Stromal cell of bone marrow (primary cell): ENCODE measurements at regions not wholly inside any gene's neighbourhood (a gene's known extent, or its start where the extent isn't known, plus 50 kb on each side); places are given as distances from the start of the nearest gene placed in this dataset.
"Not testable (repeated sequence)": the region's sequence is repeated elsewhere in the genome, so short reads cannot be mapped to it uniquely, and the experiment has no call there.

Source experiments
- DNase-seq: peaks from one replicate; pipeline ENCODE4 v3.0.0-alpha.2; 2012; ENCODE audit warnings: low read depth

DNA sequence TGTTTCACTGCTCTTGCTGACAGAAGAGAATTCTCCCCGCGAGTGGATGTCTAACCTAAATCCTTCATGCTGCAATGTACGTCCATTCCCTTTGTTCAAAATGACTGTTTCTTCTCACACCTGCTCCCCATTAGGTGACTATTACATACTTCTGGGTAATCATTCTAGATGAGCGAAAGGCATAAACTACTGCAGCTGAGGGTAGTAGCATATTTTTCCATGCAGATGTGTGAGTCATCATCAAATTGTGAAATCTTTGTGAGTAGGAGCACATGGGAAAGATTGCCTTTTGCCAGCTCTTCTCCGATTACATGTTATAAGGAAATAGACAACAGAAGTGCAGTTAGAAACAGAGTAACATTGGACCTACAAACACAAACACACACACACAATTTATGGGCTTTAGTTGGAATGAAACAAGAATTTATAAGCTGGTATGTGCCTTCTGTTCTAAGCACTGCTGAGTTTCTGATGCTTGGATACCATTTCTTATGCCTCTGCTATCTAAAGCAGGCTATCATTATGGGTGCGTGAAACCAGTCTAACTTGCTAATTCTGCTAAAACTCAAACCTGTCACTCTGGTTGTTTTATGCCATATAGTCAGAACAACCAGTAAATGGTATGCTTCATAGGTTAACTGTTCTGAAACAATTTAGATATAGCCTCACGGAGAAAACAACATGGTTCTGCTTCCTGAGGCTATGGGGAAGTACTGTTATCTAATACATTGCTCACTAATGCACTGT lies 346.9 kb upstream of the PSMD7 start:
- DNase-seq: peak; percentile 90

DNA sequence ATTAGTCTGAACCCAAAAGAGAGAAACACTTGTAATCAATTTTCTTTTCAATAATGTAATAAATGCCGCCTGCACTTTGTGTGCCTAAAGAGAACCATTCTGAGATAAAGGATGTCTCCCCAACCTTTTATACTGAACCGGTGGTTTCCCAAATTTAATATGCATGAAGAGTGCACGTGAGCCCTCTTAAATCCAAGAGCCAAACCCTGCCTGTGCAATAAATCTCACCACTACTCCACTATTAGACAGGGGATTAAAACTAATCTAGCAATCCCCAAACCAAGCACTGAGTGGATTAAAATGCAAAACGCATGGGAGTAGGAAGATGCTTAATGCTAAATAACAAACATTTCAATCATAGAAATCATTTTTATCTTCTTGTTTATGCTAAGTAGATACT lies 351.0 kb upstream of the PSMD7 start:
- no peak for DNase-seq

DNA sequence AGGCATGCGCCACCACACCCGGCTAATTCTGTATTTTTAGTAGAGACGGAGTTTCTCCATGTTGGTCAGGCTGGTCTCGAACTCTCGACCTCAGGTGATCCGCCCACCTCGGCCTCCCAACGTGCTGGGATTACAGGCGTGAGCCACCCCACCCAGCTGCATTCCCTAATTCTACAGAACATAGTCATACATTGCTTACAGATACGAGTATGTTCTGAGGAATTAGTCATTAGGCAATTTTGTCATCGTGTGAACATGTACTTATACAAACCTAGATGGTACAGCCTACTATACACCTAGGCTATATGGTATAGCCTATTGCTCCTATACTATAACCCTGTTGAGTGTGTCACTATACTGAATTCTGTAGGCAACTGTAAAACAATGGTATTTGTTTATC lies 353.4 kb upstream of the PSMD7 start:
- not testable (repeated sequence) for DNase-seq

DNA sequence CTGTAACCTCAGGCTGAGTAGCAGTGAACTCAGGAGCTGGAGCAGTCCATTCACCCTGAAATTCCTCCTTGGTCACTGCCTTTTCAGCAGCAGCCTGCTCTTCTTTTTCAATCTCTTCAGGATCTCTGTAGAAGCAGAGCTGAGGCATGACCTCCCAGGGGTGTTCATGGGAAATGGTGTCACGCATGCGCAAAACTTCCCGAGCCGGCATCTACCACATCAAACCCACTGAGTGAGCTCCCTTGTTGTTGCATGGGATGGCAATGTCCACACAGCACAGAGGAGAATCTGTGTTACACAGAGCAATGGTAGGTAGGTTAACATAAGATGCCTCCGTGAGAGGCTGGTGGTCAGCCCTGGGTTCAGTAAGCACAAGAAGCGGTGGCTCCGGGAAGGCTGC lies 355.8 kb upstream of the PSMD7 start:
- not testable (repeated sequence) for DNase-seq

DNA sequence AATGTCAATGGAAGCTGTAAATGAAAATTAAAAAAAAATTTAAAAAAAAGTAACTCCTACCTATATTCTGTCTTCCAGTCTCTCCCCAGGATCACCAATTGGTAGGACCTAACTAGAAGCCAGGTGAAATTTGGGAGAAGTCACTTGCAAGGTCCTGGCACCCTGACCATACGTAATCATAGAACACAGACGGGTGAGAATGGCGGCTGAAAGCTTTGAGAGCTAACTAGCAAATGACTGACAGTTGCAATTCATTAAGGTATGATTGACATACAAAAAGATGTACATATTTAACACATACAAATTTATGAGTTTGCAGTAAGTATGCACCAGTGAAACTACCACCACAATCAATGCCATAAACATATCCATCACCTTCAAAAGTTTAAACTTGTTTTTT lies 372.7 kb upstream of the PSMD7 start:
- DNase-seq: no peak

DNA sequence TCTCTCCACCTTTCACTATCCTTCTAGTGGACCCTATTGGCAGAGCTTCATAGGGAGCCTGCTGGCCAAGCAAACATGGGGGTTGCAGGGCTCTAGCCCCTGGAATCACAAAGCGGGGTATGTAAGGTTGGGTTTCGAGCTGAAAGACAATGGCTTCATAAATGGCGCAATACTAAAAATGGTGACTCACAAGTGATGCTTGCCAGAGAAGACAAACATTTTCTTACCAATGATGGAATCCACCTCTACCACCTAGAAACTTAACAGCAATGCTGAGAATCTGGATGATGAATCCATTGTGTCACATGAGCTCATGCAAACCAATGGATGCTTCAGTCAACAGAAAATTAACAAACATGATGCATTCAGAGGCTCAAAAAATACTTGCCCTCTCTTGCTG lies 375.3 kb upstream of the PSMD7 start:
- DNase-seq: no peak

DNA sequence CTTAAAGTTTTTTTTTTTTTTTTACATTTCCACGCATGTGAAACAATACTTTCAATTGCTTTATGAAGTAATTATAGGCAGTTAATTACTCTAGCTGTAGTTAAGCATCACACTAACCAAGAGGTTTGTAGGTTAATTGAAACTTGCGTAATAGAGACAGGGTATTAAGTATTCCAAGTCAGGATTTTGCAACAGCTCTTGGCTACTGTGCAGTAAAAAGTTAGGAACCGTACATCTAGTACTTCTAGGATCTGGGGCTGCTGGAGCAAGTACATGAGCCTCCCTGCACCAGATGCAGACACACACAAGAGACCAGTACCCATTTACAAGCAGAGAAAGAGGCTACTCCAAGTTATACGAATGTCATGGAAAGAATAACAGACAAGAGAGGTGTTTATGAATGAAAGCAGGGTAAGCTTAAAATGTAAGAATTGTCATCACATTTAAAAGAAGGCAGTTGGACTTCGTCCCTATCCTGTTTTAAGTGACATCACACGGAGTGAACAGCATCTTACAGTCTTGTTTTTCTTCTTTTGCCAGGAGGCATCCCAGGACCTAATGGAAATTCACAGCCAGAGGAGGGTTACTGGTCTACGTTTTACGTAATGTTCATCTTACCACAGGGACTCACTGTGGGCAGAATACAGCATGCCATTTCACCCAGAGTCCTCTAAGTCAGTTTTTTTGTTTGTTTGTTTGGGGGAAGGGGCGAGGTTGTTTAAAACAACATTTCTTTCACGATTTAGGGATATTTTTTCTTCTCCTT lies 379.6 kb upstream of the PSMD7 start:
- DNase-seq: no peak

DNA sequence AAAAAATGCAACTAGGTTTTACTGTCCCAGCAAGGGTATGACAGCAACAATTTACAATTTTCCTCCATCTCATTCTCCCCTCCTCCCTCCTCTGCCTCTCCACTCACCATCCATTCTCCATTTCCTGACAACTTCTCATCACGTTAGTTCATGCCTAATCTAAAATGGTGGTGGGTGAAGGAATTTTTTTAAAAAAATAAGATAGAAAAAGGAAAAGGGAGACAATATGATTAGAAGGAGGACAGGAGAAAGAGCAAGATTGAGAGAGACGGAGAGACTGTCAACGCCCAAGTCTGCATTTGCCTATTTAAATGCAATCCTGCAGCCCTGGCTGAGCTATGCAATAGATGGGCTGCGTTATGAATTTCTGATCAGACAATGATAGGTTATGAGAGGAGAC lies 380.7 kb upstream of the PSMD7 start:
- DNase-seq: no peak

DNA sequence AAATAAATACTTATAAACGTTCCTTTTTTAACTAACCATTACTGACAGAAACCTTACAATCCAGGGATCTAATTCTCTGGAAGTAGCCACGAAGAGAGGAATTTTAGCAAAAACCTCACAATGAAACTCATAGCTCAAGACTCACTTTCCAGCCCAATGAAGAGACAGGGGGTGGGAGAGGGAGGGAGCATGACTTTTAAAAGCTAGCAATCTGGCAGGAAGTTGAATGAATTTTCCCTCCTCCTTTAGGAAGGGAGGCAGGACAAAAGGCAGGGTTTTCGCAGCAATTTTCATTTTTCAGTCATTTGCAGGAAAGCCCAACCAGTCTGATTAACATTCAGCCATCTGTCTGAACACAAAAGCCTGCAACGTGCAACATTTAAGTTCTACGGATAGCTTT lies 381.5 kb upstream of the PSMD7 start:
- no peak for DNase-seq

DNA sequence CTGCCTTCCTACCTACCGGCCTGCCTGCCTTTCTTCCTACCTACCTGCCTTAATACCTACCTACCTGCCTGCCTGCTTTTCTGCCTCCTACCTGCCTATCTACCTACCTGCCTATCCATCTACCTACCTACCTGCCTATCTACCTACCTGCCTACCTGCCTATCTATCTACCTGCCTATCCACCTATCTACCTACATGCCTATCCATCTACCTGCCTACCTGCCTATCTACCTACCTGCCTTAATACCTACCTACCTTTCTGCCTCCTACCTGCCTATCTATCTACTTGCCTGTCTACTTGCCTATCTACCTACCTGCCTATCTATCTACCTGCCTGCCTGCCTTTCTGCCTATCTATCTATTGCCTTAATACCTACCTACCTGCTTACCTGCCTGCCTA lies 383.8 kb upstream of the PSMD7 start:
- no peak for DNase-seq

DNA sequence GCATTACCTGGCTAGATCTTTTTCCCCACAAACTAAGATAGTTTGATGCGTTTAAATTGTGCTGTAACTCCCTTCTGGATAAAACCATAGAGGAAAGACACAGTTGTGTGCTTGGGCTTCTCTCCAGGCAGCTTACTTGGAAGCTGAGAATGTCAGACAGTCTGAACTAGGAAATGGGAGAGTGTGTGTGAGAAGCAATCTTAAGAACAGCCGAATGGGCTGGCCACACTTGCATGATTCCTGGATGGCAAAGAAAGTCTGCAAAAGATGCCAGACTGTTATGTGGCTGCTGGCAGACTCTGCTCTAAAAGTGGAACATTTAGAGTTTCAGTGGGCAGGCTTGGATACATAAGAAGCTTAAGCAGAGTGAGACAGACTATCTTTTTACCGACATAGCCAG lies 384.3 kb upstream of the PSMD7 start:
- no peak for DNase-seq

DNA sequence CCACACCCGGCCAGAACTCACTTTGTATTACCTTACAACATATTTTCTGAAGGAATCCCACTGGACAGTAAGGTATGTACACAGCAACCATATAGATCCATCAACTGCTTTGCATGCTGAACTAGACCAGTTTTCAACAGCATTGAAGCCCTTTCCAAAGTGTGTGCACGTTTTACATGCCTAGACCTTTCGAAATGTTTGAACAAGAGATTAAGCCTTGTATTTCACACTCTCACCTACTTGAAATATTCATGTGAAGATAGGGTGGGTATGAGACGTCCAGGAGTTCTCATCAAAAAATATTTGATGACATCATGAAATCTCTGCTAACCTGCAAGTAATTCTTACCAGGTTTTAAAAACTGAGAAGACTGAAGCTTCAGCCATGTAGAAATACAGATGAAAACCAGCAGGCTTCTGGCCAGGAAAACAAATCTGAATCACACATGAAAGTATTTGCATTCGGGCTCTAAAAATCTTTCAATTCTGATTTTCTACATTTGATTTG lies 387.0 kb upstream of the PSMD7 start:
- no peak for DNase-seq

DNA sequence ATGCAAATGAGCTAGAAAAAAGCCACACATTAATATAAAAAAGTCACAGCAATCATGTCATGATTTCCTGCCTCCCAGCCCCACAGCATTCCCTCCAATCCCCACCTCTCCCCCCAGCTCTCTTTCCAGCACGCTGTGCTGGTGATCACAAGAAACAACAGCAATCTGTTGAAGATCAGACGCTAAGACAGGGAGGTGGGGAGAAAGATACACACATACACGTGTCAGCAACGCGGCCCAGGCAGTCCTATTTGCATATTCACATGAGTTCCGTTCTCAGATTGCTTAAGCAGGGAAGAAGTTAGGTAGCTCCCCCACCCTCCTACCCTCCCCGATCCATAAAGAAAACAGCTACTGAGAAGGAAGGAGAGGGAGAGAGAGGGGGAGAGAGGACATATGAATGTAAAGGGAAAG lies 405.5 kb upstream of the PSMD7 start:
- DNase-seq: no peak

DNA sequence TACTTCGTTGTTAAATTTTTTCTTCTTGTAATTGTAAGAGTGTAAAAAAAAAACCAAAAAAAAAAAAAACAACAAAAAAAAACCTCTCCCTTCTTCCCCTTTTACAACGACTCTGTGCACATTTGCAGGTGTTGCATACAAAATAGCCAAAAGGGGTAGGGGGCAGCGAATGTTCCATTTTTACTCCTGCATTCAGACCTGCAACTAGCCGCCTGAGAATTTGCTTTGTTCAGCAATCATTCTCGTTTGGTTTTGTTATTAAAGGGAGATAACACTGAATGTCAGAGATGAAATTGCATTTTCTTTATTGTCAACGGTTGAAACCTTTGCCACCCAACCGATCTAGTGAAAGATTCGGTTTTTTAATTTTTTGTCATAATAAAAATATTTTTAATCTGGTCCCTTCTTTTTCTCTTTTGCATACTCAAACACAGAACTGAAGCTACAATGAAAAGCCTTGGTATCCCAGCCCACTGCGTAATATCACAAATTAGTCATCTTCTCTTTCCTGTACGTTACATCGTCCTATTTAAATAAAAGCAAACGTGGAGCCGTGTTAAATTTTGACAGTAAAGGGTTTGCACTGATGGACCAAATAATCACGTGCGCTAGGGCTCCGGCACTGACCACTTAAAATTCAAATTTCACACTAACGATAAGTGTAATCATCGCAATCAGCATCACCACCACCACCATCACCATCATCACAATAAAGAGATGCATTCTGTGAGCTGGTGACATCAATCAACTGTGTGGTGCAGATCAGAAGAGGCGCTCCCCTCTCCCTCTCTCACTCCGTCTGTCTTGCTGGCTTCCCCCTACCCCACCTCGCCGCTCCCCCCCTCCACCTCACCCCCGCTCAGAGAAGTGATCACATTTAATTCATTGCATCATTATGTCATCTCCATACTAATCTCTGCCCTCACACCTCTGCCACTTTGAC lies 406.2 kb upstream of the PSMD7 start:
- DNase-seq: no peak

DNA sequence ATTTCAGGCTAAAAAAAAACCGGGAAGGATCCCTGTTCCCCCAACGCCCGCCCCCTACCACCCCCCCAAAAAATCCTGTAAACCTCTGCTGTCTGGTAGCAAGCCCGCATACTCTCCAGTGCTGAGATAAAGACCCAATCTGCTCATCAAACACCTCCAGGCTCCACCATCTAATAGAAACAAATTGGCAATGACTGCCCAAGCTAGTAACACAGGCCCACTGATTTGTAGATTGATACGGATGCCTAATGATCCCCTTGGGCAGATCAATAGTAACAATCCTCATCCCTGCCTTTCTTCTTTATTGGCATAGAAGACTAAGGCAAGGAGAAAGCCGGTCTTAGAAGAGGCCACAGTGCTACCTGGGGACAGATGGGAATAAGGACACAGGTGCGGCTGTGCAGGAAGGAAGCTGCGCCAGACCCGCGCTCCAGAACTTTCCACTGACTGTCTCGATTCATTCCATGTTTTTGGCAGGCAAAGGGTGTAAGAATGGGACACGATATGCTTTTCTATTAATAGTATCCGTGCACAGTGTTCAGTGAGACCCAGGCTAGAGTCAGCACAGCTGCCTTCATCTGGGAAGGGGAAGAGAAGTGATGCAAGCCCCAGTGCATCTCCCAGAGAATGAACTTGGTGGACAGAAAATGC lies 407.6 kb upstream of the PSMD7 start:
- DNase-seq: no peak

DNA sequence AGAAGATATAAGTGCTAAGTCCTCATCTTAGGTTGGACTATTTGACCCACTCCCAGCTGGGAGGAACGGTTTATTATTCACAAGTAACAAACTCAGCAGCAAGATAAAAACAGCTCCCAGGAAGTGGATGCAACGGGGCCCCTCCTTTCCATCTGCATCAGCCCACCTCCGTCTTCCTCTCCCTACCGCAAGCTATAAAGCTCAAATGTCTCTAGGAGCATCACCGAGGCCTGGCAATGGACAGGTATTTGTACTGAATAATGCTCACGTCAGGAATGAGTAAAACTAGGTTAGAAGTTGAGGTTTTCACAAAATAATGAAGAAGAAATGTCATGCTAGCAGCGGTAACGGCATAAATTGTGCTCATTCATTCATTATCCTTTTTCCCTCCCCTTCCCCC lies 408.7 kb upstream of the PSMD7 start:
- no peak for DNase-seq

DNA sequence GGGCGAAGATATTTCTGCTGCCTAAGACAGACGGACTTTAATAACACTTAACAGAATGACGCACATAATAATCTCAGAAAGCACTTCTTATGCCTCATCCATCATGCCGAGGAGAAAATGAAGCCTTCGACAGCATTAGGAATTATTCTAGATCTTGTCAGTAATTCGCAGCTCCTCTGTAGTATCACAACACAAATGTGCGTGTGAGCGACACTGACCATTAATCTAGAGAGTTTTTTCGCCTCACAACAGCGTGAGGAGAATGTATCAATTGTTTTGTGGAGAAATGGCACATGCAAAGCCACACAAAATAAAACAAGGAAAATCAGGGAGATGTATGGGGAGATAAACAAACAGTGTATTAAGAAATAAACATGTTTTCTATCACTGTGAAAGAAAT lies 410.2 kb upstream of the PSMD7 start:
- DNase-seq: no peak

DNA sequence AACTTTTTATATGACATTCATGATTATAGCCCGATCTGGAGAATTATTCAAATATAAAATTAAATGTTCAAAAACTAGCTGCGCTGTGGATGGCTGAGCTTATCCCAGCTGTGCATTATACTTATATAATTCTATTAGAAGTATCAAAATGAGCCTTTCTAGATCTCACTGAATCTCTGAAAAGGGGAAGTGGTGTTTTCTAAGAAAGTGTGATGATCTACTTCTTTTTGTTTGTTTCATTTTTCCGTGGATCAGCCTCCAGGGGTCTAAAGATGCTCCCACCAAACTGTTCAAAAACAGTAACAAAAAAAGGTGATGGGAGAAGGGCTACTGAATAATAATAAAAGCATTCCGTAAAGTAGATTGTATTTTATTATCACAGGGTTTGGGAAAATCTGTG lies 411.3 kb upstream of the PSMD7 start:
- no peak for DNase-seq

DNA sequence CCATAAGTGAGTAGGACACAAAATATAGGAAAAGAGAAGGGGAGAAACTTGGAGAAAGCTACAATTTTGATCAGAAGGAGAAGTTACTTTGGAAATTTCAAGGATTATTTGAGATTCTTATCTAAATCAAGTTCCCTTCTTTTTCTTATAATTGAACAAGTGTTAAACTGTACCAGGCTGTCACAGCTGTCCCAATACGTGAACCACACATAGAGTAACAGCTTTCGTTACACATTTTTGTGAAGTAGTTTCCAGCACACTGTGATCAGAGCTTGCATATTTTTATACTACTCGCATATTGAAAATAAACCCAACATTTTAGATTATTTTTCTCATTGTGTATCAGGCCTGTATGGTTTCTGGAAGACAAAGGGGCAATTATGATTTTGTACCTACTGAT lies 412.8 kb upstream of the PSMD7 start:
- no peak for DNase-seq

DNA sequence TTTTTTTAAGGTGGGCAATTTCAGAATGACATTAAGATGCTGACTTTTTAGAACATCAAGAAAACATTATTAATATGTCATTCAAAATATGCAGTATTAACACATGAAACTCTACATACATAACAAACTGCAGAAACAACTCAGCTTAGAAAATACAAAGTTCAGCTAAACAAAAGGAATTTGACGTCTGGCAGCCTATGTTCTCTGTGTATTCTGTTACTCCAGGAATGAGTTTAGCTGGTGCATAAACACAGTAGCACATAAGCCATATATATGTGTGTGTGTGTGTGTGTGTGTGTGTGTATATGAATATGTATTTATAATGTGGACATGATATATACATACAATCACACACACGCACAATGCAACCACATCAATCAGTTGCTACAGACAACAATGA lies 413.5 kb upstream of the PSMD7 start:
- no peak for DNase-seq

DNA sequence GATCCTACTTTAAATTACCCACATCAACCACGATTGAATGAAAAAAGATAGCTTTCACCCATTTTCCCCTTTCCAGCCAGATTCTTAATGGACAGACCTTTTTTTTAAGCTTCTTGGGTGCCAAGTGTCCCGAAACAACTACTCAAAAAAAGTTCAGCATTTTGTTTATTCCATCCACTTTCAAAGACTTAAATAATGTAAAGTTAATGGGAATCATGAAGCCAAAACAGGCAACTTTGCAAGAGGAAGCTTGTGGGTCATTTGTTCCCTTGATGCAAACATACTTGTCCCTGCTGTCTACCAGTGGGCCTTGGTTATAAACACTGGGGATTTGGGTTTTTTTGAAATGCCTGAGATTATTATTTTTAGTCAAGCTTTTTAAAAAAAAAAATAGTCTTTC lies 414.0 kb upstream of the PSMD7 start:
- DNase-seq: no peak

DNA sequence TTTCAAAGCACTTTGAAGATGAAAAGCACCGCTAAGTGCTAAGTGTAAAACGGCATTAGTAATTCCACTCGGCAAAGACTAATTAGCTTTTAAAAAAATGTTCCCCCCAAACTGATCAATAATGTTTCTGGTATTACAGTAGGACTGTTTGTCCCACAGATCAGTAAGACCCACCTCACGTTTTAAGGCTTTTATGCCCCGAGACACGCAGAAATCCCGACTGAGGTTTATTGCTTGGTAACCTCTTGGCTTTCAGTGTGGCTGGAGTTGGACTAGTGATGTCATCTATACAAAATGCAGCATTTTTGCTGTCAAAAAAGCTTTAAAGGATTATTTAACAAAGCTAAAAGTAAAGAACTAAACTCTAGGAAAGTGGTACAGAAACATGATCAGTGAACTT lies 414.6 kb upstream of the PSMD7 start:
- DNase-seq: no peak
